GM12873 (cell line): ENCODE measurements at regions not wholly inside any gene's neighbourhood (a gene's known extent, or its start where the extent isn't known, plus 50 kb on each side); places are given as distances from the start of the nearest gene placed in this dataset.

Source experiments
- TF ChIP-seq, protein P1 (sequence below): IDR thresholded peaks from 2 replicates; pipeline ENCODE4 v1.5.1; 2012; ENCODE audit warnings: low read depth, mild to moderate bottlenecking, moderate library complexity, low read length, control low read depth; ENCODE audit not compliant: insufficient read depth; ENCODE audit errors: missing control alignments

DNA sequence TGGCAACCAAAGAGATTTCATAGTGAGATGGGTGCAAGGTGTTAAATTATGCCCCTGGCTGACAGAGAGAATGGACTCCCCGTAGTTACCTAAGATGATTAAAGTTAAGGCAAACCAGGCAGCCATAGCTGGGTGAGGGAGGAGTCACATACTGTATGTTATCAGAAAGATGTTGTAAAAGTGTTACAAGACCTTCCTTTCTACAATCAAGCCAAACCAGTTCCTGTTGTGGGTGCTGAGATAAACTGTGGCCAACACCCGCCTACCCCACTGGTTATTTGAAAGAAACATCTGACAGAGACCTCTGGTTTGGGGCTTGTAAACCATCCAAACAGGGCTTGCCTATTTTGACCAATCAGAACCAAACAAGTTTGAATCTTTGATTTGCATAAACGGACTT, 684.7 kb upstream of the NUDT12 start:
- TF ChIP-seq, protein P1, sequence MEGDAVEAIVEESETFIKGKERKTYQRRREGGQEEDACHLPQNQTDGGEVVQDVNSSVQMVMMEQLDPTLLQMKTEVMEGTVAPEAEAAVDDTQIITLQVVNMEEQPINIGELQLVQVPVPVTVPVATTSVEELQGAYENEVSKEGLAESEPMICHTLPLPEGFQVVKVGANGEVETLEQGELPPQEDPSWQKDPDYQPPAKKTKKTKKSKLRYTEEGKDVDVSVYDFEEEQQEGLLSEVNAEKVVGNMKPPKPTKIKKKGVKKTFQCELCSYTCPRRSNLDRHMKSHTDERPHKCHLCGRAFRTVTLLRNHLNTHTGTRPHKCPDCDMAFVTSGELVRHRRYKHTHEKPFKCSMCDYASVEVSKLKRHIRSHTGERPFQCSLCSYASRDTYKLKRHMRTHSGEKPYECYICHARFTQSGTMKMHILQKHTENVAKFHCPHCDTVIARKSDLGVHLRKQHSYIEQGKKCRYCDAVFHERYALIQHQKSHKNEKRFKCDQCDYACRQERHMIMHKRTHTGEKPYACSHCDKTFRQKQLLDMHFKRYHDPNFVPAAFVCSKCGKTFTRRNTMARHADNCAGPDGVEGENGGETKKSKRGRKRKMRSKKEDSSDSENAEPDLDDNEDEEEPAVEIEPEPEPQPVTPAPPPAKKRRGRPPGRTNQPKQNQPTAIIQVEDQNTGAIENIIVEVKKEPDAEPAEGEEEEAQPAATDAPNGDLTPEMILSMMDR, result no peak

DNA sequence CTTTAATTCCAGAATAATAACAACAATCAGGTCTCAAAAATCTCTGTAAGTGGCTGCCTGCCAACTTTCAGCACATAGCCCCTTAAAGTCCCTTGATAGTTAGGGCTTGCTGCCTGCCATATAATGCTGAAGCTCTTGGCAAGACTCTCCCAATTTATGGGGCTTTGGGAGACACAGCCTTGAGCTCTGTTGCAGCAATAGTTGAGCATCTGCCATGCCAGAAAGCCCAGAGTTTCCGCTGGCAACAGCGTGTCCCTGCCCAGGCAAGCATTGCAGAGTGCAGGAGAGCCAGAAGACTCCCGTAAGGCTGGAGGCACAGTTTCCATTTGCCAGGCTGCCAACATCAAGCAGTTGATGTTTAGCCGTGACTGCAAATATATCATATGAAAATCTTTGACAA, 678.5 kb upstream of the NUDT12 start:
- TF ChIP-seq, protein P1, result no peak

DNA sequence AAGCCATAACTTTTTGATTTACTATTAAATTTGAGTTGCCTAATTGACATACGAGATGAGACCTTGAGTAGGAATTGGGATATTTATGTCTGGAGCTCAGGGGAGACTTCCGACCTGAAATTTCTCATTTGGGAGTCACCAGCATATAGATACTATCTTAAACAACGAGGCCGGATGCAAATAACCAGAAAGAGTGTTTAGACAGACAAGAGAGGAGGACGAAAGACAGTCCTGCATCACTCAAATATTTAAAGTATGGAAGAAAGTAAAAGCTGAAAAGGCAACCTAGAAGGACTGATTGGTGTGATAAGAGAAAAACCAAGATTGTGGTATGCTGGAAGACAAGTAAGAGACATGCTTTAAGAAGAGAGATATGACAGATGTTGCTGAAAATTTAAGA, 675.0 kb upstream of the NUDT12 start:
- TF ChIP-seq, protein P1, result no peak

DNA sequence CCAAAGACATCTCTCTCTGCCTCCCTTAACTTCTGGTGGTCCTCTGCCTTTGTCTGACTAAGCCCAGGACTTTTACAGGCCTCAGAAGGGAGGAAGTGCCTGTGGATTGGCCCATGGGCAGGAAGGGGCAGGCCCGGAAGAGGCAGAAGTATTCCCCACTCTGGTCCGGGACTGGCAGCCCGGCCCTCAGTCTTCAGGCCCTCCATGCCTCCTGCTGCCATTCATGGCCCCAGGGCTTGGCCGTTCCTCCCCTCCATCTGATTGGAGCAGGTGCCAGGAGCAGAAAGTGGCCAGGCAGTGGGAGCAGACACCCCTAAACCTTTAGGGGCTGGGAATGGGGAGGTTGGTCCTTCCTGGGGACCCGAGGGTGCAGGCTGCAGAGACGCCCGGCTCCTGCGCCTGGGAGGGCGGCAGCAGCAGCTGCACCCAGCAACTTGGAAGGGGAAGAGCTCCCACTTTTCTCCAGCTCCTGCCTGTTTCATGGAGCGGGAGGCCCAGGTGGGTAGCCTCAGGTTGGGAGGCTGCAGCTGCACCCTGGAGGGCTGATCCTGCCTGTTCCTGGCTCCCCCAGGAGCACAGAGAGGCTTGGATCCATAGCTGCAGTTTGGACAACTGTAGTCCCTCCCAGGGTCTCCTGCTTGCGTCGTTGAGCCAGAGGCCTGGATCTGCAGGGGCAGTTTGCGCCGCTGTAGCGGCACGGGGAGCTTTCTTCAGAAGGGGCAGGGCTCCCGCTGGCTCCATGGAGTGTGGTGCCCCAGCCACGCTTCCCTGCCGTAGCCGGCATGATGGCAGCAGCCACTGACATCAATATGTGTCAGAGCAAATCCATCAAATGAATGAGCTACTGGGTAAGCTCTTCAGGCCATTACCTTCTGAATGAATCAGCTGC, 661.5 kb upstream of the NUDT12 start:
- TF ChIP-seq, protein P1, result no peak

DNA sequence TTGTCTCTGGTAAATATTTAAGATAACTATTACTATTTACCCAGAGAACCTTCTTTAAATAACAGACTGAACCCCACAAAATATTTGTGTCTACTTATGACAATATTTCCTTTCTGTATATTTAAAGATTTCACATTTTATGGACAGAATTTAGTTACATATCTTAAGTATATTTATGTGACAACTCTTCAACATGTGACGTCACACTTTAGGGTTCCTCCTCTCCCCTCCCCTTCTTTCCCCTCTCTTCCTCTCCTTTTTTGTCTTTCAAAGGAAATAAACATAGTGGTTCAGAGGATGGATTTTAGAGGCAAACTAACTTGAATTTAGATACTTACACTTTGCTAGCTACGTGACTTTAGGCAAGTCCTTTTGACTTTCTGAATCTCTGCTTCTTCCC, 655.6 kb upstream of the NUDT12 start:
- TF ChIP-seq, protein P1, result no peak

DNA sequence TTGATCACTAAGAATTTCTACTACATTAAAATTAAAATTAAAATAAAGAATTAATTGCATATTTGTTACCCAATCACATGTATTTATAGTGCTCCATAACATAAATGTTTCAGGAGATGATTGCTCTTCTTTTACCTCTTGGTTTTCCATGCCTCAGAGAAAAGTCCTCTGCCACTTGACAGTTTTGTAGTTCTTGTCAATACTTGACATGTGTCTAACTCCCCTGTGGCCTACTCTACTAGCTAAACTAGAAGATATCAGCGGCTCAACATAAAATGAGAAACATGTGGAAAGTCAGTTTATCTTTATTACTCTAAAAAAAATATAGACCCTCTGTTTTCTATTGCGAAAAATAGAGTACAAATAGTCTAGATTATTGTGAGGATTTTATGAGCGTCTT, 650.6 kb upstream of the NUDT12 start:
- TF ChIP-seq, protein P1, result no peak

DNA sequence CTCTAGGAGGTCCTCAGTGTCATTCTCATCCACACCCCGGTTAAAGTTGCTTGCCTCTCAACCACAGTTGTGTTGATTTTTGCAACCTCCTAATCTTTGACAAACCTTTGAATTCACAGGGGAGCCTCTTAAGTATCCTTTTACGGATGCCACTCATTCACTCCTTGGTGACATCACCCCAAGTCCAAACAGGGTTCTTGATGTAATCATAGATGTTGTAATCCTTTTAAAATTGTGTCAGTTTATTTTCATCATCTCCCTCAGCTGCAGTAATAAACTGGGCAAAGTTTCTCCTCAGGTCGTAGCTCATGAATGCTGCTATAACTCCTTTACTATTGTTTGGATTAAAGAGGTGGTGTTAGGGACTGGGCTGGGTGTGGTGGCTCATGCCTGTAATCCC, 637.2 kb upstream of the NUDT12 start:
- TF ChIP-seq, protein P1, result no peak
